SK-N-SH treated with all-trans-retinoic acid at 6 μM for 48 hours (cell line): ENCODE measurements at regions not wholly inside any gene's neighbourhood (a gene's known extent, or its start where the extent isn't known, plus 50 kb on each side); places are given as distances from the start of the nearest gene placed in this dataset.

Experiments
- ATAC-seq: fragments of 200-7000 bp; cut with Tn5 transposase; 3 replicates; pipeline ENCODE4 v1.9.1; 2020; ENCODE audit warnings: mild to moderate bottlenecking, moderate library complexity
- ARNTL ChIP-seq: fragments of 450-650 bp; formaldehyde crosslinking; IDR thresholded peaks from 2 replicates; pipeline ENCODE4 v1.5.0; 2020; ENCODE audit warnings: low read depth, mild to moderate bottlenecking, moderate library complexity, borderline replicate concordance
- BACH2 ChIP-seq: fragments of 250-450 bp; sonication (Bioruptor Pico); IDR thresholded peaks from 2 replicates; pipeline ENCODE4 v1.9.0; 2021; ENCODE audit warnings: mild to moderate bottlenecking, borderline replicate concordance
- CSDC2 ChIP-seq: fragments of 250-450 bp; sonication (Bioruptor Pico); IDR thresholded peaks from 2 replicates; pipeline ENCODE4 v1.5.0; 2020; ENCODE audit warnings: mild to moderate bottlenecking, moderate library complexity
- ESRRG ChIP-seq: fragments of 250-450 bp; sonication (Bioruptor Pico); IDR thresholded peaks from 2 replicates; pipeline ENCODE4 v1.6.1; 2021; ENCODE audit warnings: mild to moderate bottlenecking
- GLIS3 ChIP-seq: fragments of 250-450 bp; sonication (Bioruptor Pico); IDR thresholded peaks from 2 replicates; pipeline ENCODE4 v1.5.0; 2020; ENCODE audit warnings: mild to moderate bottlenecking, moderate library complexity
- ISL1 ChIP-seq: fragments of 250-450 bp; sonication (Bioruptor Pico); IDR thresholded peaks from 2 replicates; pipeline ENCODE4 v2.1.2; 2022; ENCODE audit warnings: mild to moderate bottlenecking, moderate library complexity
- PPARA ChIP-seq: fragments of 250-450 bp; sonication (Bioruptor Pico); IDR thresholded peaks from 2 replicates; pipeline ENCODE4 v1.5.0; 2020; ENCODE audit warnings: mild to moderate bottlenecking, borderline replicate concordance
- RARB ChIP-seq: fragments of 250-450 bp; sonication (Bioruptor Pico); IDR thresholded peaks from 2 replicates; pipeline ENCODE4 v1.8.0; 2021; ENCODE audit warnings: mild to moderate bottlenecking, moderate library complexity
- SNAI2 ChIP-seq: fragments of 250-450 bp; sonication (Bioruptor Pico); IDR thresholded peaks from 2 replicates; pipeline ENCODE4 v1.5.0; 2020; ENCODE audit warnings: mild to moderate bottlenecking, moderate library complexity
- TCF4 ChIP-seq: fragments of 250-450 bp; sonication (Bioruptor Pico); IDR thresholded peaks from 2 replicates; pipeline ENCODE4 v1.8.0; 2021; ENCODE audit warnings: mild to moderate bottlenecking, moderate library complexity, borderline replicate concordance
- TOX ChIP-seq: fragments of 250-450 bp; sonication (Bioruptor Pico); IDR thresholded peaks from 2 replicates; pipeline ENCODE4 v1.8.0; 2021; ENCODE audit warnings: mild to moderate bottlenecking, moderate library complexity, borderline replicate concordance
- ZC3H10 ChIP-seq: fragments of 250-450 bp; sonication (Bioruptor Pico); IDR thresholded peaks from 2 replicates; pipeline ENCODE4 v1.5.1; 2021; ENCODE audit warnings: mild to moderate bottlenecking, moderate library complexity
- ZFP3 ChIP-seq: fragments of 250-450 bp; sonication (Bioruptor Pico); IDR thresholded peaks from 2 replicates; pipeline ENCODE4 v1.5.0; 2020; ENCODE audit warnings: mild to moderate bottlenecking, moderate library complexity
- ZFP30 ChIP-seq: fragments of 450-650 bp; formaldehyde crosslinking; IDR thresholded peaks from 2 replicates; pipeline ENCODE4 v1.5.0; 2022; ENCODE audit warnings: mild to moderate bottlenecking, moderate library complexity
- ZNF565 ChIP-seq: fragments of 450-650 bp; formaldehyde crosslinking; conservative IDR thresholded peaks from 2 replicates; pipeline ENCODE4 v1.5.0; 2020; ENCODE audit warnings: low read depth, mild to moderate bottlenecking, moderate library complexity
- ZNF70 ChIP-seq: fragments of 450-650 bp; formaldehyde crosslinking; IDR thresholded peaks from 2 replicates; pipeline ENCODE4 v1.5.0; 2020; ENCODE audit warnings: mild to moderate bottlenecking, moderate library complexity
- TF ChIP-seq, protein P1 (sequence below): fragments of 250-450 bp; sonication (Bioruptor Pico); IDR thresholded peaks from 2 replicates; pipeline ENCODE4 v1.8.0; 2021; ENCODE audit warnings: low read depth, mild to moderate bottlenecking, moderate library complexity, borderline replicate concordance
- TF ChIP-seq, protein P2 (sequence below): fragments of 250-450 bp; sonication (Bioruptor Pico); IDR thresholded peaks from 2 replicates; pipeline ENCODE4 v1.5.0; 2020; ENCODE audit warnings: mild to moderate bottlenecking, moderate library complexity
- TF ChIP-seq, protein P3 (sequence below): fragments of 250-450 bp; sonication (Bioruptor Pico); IDR thresholded peaks from 2 replicates; pipeline ENCODE4 v1.8.0; 2020; ENCODE audit warnings: mild to moderate bottlenecking, moderate library complexity, borderline replicate concordance
- TF ChIP-seq, protein P4 (sequence below): fragments of 250-450 bp; sonication (Bioruptor Pico); IDR thresholded peaks from 2 replicates; pipeline ENCODE4 v1.5.1; 2020; ENCODE audit warnings: low read depth, mild to moderate bottlenecking, moderate library complexity
- TF ChIP-seq, protein P5 (sequence below): fragments of 250-450 bp; sonication (Bioruptor Pico); IDR thresholded peaks from 2 replicates; pipeline ENCODE4 v1.5.1; 2021; ENCODE audit warnings: mild to moderate bottlenecking, moderate library complexity

DNA sequence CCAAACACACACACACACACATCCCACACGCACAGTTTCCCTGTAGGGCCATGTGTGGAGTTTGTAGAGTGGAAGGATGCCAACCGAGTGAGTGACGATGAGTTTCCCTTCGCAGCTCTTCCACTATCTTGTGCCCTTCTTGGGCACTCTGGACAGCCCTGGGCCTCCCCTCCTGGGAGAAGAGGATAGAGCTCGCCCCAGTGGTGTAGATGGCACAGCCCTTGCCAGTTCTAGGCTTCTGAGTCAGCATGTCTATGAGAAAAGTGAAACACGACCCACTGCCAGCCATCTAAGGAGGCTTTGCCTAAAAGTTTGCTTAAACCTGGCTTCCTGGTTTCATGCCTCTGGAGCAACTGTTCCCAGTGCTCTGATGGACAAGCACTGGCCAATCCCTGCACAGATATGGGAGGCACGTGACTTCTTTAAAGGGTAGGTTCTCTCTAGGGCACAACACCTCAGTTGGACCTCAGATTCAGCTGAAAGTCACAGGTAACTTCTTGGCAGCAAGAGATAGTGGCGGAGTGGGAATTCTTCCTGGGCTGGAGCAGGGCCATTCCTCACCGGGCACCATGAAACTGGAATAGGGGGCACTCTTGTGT, 195.9 kb upstream of the GALNT2 start:
- TF ChIP-seq TOX (CRISPR knock-in tag) (no peak), ARNTL (CRISPR knock-in tag) (no peak), PPARA (no peak), ZNF70 (no peak), CSDC2 (no peak), ZFP3 (CRISPR knock-in tag) (no peak), ZFP30 (CRISPR knock-in tag) (no peak), ISL1 (CRISPR knock-in tag) (no peak), BACH2 (no peak), SNAI2 (CRISPR knock-in tag) (no peak), ZC3H10 (CRISPR knock-in tag) (no peak), RARB (CRISPR knock-in tag) (no peak), ESRRG (CRISPR knock-in tag) (no peak), ZNF565 (CRISPR knock-in tag) (no peak), GLIS3 (no peak)
- TF ChIP-seq, protein P1, sequence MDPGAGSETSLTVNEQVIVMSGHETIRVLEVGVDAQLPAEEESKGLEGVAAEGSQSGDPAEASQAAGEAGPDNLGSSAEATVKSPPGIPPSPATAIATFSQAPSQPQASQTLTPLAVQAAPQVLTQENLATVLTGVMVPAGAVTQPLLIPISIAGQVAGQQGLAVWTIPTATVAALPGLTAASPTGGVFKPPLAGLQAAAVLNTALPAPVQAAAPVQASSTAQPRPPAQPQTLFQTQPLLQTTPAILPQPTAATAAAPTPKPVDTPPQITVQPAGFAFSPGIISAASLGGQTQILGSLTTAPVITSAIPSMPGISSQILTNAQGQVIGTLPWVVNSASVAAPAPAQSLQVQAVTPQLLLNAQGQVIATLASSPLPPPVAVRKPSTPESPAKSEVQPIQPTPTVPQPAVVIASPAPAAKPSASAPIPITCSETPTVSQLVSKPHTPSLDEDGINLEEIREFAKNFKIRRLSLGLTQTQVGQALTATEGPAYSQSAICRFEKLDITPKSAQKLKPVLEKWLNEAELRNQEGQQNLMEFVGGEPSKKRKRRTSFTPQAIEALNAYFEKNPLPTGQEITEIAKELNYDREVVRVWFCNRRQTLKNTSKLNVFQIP (CRISPR knock-in tag) = no peak
- TF ChIP-seq, protein P2, sequence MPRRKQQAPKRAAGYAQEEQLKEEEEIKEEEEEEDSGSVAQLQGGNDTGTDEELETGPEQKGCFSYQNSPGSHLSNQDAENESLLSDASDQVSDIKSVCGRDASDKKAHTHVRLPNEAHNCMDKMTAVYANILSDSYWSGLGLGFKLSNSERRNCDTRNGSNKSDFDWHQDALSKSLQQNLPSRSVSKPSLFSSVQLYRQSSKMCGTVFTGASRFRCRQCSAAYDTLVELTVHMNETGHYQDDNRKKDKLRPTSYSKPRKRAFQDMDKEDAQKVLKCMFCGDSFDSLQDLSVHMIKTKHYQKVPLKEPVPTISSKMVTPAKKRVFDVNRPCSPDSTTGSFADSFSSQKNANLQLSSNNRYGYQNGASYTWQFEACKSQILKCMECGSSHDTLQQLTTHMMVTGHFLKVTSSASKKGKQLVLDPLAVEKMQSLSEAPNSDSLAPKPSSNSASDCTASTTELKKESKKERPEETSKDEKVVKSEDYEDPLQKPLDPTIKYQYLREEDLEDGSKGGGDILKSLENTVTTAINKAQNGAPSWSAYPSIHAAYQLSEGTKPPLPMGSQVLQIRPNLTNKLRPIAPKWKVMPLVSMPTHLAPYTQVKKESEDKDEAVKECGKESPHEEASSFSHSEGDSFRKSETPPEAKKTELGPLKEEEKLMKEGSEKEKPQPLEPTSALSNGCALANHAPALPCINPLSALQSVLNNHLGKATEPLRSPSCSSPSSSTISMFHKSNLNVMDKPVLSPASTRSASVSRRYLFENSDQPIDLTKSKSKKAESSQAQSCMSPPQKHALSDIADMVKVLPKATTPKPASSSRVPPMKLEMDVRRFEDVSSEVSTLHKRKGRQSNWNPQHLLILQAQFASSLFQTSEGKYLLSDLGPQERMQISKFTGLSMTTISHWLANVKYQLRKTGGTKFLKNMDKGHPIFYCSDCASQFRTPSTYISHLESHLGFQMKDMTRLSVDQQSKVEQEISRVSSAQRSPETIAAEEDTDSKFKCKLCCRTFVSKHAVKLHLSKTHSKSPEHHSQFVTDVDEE (CRISPR knock-in tag) = no peak
- TF ChIP-seq, protein P3, sequence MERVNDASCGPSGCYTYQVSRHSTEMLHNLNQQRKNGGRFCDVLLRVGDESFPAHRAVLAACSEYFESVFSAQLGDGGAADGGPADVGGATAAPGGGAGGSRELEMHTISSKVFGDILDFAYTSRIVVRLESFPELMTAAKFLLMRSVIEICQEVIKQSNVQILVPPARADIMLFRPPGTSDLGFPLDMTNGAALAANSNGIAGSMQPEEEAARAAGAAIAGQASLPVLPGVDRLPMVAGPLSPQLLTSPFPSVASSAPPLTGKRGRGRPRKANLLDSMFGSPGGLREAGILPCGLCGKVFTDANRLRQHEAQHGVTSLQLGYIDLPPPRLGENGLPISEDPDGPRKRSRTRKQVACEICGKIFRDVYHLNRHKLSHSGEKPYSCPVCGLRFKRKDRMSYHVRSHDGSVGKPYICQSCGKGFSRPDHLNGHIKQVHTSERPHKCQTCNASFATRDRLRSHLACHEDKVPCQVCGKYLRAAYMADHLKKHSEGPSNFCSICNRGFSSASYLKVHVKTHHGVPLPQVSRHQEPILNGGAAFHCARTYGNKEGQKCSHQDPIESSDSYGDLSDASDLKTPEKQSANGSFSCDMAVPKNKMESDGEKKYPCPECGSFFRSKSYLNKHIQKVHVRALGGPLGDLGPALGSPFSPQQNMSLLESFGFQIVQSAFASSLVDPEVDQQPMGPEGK (CRISPR knock-in tag) = no peak
- TF ChIP-seq, protein P4, sequence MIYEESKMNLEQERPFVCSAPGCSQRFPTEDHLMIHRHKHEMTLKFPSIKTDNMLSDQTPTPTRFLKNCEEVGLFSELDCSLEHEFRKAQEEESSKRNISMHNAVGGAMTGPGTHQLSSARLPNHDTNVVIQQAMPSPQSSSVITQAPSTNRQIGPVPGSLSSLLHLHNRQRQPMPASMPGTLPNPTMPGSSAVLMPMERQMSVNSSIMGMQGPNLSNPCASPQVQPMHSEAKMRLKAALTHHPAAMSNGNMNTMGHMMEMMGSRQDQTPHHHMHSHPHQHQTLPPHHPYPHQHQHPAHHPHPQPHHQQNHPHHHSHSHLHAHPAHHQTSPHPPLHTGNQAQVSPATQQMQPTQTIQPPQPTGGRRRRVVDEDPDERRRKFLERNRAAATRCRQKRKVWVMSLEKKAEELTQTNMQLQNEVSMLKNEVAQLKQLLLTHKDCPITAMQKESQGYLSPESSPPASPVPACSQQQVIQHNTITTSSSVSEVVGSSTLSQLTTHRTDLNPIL (CRISPR knock-in tag) = no peak
- no peak for ATAC-seq

DNA sequence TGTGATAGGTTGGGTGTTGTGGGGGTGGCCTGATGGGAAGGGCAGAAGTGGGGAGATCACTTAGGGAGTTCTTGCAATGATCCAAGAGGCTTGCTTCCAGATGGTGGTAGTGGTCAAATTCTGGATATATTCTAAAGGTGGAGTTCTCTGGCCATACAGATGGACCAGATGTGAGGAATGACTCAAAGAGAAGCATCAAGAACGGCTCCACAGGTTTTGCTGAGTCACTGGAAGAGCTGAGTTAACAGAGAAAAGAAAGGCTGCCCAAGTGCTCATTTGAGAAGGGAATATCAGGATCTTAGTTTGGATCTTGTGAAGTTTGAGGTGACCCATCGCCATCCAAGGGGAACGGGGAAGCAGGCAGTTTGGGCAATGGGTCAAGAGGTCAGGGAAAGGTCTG, 192.9 kb upstream of the GALNT2 start:
- ATAC-seq = no peak
- TF ChIP-seq ARNTL (CRISPR knock-in tag) (no peak), CSDC2 (no peak), RARB (CRISPR knock-in tag) (no peak), ESRRG (CRISPR knock-in tag) (no peak), ZC3H10 (CRISPR knock-in tag) (no peak), BACH2 (no peak), TCF4 (CRISPR knock-in tag) (no peak), ISL1 (CRISPR knock-in tag) (no peak), SNAI2 (CRISPR knock-in tag) (no peak), ZFP3 (CRISPR knock-in tag) (no peak)
- TF ChIP-seq, protein P2 (CRISPR knock-in tag) = no peak
- TF ChIP-seq, protein P3 (CRISPR knock-in tag) = no peak
- TF ChIP-seq, protein P5, sequence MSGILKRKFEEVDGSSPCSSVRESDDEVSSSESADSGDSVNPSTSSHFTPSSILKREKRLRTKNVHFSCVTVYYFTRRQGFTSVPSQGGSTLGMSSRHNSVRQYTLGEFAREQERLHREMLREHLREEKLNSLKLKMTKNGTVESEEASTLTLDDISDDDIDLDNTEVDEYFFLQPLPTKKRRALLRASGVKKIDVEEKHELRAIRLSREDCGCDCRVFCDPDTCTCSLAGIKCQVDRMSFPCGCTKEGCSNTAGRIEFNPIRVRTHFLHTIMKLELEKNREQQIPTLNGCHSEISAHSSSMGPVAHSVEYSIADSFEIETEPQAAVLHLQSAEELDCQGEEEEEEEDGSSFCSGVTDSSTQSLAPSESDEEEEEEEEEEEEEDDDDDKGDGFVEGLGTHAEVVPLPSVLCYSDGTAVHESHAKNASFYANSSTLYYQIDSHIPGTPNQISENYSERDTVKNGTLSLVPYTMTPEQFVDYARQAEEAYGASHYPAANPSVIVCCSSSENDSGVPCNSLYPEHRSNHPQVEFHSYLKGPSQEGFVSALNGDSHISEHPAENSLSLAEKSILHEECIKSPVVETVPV (CRISPR knock-in tag) = no peak
- TF ChIP-seq, protein P1 (CRISPR knock-in tag) = no peak
- TF ChIP-seq, protein P4 (CRISPR knock-in tag) = no peak
